ENCODE measurements at regions not wholly inside any gene's neighbourhood (a gene's known extent, or its start where the extent isn't known, plus 50 kb on each side); places are given as distances from the start of the nearest gene placed in this dataset.
"Not testable (repeated sequence)": the region's sequence is repeated elsewhere in the genome, so short reads cannot be mapped to it uniquely, and the experiment has no call there.

DNA sequence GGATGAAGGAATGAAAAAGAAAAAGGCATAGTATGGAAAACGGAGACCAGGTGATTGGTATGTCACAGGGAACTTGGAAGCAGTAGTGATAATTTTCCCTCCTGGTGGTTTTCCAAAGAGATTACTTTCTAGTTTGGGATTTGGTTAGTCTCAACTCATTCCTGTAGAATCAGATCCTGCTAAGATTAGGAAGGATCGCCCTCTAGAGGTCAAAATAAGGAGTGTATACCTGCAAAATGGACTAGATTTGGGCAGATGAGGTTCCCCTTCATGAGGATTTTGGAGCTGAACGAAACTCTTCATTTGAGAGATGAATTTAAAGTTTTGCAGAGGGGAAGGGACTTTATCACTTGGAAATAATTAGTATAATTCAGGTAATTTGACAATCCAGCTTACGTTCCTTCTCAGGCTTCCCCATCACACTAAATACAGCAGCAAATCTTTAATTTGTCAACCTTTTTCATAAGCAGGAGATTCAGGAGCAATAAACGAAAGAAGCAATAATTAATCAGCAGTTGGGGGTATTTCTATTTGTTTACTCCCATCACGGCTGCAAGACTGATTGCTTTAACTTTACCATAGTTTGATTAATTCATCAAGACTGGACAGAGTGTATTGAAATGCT lies 65.2 kb downstream of the CCDC195 start:
- DNase-seq (ENCODE audit: low read depth): peak; percentile 1

DNA sequence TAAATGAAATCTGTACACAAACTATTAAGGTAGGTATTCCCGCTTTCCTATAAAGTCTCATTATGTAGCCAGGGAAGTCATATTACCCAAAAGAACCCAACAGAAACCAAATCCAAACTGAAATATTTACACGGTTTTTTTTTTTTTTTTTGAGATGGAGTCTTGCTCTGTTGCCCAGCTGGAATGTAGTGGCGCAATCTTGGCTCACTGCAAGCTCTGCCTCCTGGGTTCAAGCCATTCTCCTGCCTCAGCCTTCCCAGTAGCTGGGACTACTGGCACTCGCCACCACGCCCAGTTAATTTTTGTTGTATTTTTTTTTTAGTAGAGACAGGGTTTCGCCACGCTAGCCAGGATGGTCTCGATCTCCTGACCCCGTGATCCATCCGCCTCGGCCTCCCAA lies 62.5 kb upstream of the CUL3 start:
- DNase-seq (ENCODE audit: low read depth): not testable (repeated sequence)

DNA sequence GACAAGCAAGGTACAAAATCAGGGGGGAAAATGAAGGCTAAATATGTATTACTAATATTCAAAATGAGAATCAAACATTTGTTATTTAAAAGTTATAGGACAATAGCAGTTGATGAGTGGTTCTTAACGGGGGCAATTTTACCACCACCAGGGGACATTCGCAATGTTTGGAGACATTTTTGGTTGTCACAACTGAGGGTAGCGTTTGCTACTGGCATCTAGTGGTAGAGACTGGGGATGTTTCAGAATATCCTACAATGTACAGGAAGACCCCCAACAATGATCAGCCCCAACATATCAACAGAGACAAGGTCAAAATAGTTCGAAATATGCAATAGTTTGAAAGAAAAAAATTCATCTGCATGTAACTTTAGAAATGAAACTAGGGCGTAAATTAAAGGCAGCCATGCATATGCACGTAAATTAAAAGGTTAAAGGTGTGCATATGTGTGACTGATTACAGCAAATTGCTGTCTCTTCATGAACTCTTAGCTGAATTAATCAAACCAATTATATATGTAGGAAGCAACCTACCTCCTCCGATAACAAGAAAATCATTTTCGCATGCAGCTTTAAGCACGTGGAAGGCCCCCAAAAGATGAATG lies 61.2 kb upstream of the CUL3 start:
- DNase-seq (ENCODE audit: low read depth): no peak

DNA sequence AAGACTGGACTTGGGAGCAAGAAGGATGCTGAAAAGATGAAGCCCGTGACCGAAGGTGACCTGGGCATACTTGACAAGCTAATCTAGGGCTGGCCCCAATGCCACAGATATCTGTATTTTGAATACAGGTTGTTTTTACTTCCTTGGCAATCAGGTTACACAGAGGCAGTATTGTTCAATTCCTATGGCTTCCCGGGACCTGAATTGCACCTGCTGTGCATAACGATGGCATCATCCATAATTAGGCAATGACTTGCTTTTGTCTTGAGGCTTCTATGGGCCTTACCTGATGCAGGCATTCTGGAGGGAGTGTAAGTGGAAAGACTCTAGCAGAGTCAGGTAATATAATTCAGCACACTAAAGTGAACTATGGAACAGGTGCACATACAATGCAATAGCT lies 60.6 kb upstream of the CUL3 start:
- DNase-seq (ENCODE audit: low read depth): no peak

DNA sequence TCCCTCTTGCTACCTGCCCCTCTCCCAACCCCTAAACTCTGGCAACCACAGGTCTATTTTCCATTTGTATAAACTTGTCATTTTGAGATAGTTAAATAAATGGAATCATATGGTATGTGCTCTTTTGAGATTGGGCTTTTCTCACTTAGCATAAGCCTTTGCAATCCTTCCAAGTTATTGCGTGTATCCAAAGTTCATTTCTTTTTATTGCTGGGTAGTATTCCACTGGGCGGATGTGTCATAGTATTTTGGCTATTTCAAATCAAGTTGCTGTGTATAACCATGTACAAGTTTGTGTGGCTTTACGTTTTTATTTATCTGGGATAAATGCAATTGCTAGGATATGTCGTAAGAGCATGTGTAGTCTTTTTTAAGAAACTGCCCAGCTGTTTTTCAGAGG lies 55.5 kb upstream of the CUL3 start:
- DNase-seq (ENCODE audit: low read depth): no peak

DNA sequence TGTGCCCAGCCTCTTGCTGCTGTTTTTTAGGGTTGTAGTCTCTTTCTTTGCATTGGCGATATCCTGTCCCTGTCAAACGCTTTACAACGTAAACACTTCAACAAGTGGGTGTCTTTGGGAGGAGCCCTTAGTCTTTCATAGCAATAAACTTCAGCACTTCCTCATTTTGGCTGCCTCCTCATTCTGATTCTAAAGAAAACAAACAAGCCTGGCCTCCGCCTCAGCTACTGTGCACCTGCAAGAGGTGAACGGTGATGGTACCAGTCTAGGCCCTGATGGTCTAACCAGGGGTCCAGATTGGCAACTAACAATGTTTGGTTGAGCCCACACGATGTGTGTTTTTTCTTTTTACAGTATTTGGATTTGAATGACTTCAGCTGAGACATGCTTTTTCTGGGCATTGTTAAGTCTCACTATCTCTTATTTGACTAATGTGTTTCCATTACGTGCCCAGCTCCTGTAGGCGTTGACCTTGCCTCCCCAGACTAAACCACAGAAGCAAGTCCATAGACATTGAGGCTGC lies 53.2 kb upstream of the CUL3 start:
- no peak for DNase-seq (ENCODE audit: low read depth)

Measured in HS-27A (cell line).